H1 (cell line): ENCODE measurements at regions not wholly inside any gene's neighbourhood (a gene's known extent, or its start where the extent isn't known, plus 50 kb on each side); places are given as distances from the start of the nearest gene placed in this dataset.

Source experiments
- EZH2 ChIP-seq: fragments of 200-600 bp; sonication (generic); IDR thresholded peaks from 2 replicates; pipeline ENCODE4 v1.7.1; 2012; ENCODE audit warnings: low read depth, mild to moderate bottlenecking, moderate library complexity, low read length, inconsistent platforms; ENCODE audit not compliant: severe bottlenecking
- FOSL1 ChIP-seq: IDR thresholded peaks from 2 replicates; pipeline ENCODE4 v1.6.1; 2011; ENCODE audit warnings: mild to moderate bottlenecking, low read depth, low read length, moderate library complexity; ENCODE audit not compliant: insufficient read depth
- HDAC2 ChIP-seq, 2 experiments: fragments of 300-600 bp in 1 of 2; sonication (generic) in 1 of 2; IDR thresholded peaks; 2 replicates each; pipeline ENCODE4 v1.6.1; 2011 to 2012; ENCODE audit warnings: low read depth in 2 of 2, low read length in 2 of 2, mild to moderate bottlenecking in 2 of 2, moderate library complexity in 2 of 2, borderline replicate concordance in 1 of 2, inconsistent platforms in 1 of 2
- PHF8 ChIP-seq: fragments of 200-600 bp; sonication (generic); conservative IDR thresholded peaks from 2 replicates; pipeline ENCODE4 v1.7.1; 2012; ENCODE audit warnings: low read depth, mild to moderate bottlenecking, inconsistent platforms, low read length, moderate library complexity
- TAF7 ChIP-seq: optimal IDR thresholded peaks from 2 replicates; pipeline ENCODE3; 2011; ENCODE audit warnings: low read depth, mild to moderate bottlenecking, inconsistent platforms, low read length, moderate library complexity, borderline replicate concordance

- TF ChIP-seq HDAC2 (IDR thresholded peaks at IDR 0.05; ENCODE audit: borderline replicate concordance in 1 of 2, low read depth in 2 of 2, low read length in 2 of 2) (no peak), EZH2 (no peak), FOSL1 (no peak), TAF7 (no peak), PHF8 (no peak)
Measured at GRCh38 chr4:44978020-44978419, 251.7 kb upstream of the GNPDA2 start (continued).
